IMR-90 (cell line): ENCODE measurements at regions not wholly inside any gene's neighbourhood (a gene's known extent, or its start where the extent isn't known, plus 50 kb on each side); places are given as distances from the start of the nearest gene placed in this dataset.

Experiments
- CEBPB ChIP-seq: IDR thresholded peaks from 2 replicates; pipeline ENCODE4 v1.6.1; 2012; ENCODE audit warnings: low read depth, low read length, improper control_type of control experiment
- CTCF ChIP-seq: conservative IDR thresholded peaks from 2 replicates; pipeline ENCODE4 v1.5.1; 2012; ENCODE audit warnings: mild to moderate bottlenecking, low read depth, low read length, improper control_type of control experiment
- FOS ChIP-seq: fragments of 150-350 bp; IDR thresholded peaks from 2 replicates; pipeline ENCODE4 v1.6.1; 2016; ENCODE audit warnings: low read depth, low read length
- MAZ ChIP-seq: IDR thresholded peaks from 2 replicates; pipeline ENCODE4 v1.6.1; 2012; ENCODE audit warnings: low read depth, mild to moderate bottlenecking, low read length, improper control_type of control experiment, moderate library complexity, borderline replicate concordance
- MXI1 ChIP-seq: IDR thresholded peaks from 2 replicates; pipeline ENCODE4 v1.6.1; 2012; ENCODE audit warnings: low read depth, mild to moderate bottlenecking, low read length, moderate library complexity, borderline replicate concordance
- POLR2A ChIP-seq: IDR thresholded peaks from 2 replicates; pipeline ENCODE4 v1.6.1; 2012; ENCODE audit warnings: mild to moderate bottlenecking, low read depth, low read length
- RAD21 ChIP-seq: IDR thresholded peaks from 2 replicates; pipeline ENCODE4 v1.6.1; 2012; ENCODE audit warnings: low read length, improper control_type of control experiment
- RFX5 ChIP-seq: IDR thresholded peaks from 2 replicates; pipeline ENCODE4 v1.8.0; 2012; ENCODE audit warnings: low read depth, mild to moderate bottlenecking, low read length, moderate library complexity
- SMC3 ChIP-seq: fragments of 150-350 bp; IDR thresholded peaks from 2 replicates; pipeline ENCODE4 v1.6.1; 2016; ENCODE audit warnings: low read depth, mild to moderate bottlenecking, antibody characterized with exemption, low read length, moderate library complexity
- USF2 ChIP-seq: fragments of 150-350 bp; IDR thresholded peaks from 2 replicates; pipeline ENCODE4 v1.6.1; 2017; ENCODE audit warnings: mild to moderate bottlenecking, antibody characterized with exemption, low read length, low read depth

DNA sequence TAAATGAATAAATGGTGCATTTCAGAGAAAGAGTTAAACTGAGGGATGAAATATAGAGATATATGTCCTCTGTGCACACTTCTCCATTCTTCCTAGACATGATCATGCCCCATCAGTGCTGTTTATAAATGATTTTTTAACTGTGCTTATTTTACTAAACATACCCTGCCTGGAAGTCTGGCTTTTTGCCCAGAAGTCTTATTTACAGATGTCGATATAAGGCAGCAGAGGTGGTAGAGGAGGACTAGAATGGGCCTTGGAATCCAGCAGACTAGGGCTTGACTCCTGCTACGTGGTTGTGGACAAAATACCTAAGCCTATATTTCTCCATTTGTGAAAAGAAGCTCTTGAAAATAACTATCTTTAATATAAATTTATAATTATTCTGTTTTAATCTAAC is 355.5 kb downstream of the RAD51AP2 start:
- TF ChIP-seq CEBPB (no peak), USF2 (no peak), MXI1 (no peak), RAD21 (no peak), POLR2A (no peak), CTCF (no peak), RFX5 (no peak), MAZ (no peak), SMC3 (no peak), FOS (no peak)
